Endothelial cell of umbilical vein (primary cell): ENCODE measurements at regions not wholly inside any gene's neighbourhood (a gene's known extent, or its start where the extent isn't known, plus 50 kb on each side); places are given as distances from the start of the nearest gene placed in this dataset.
"Not testable (repeated sequence)": the region's sequence is repeated elsewhere in the genome, so short reads cannot be mapped to it uniquely, and the experiment has no call there.

ENCODE experiments used
- EZH2 ChIP-seq: IDR thresholded peaks from 2 replicates; pipeline ENCODE4 v1.6.1; 2012; ENCODE audit warnings: borderline replicate concordance, low read depth, mild to moderate bottlenecking, moderate library complexity, low read length, inconsistent platforms; ENCODE audit not compliant: severe bottlenecking
- POLR2A ChIP-seq: IDR thresholded peaks from 2 replicates; pipeline ENCODE4 v1.6.1; 2012; ENCODE audit warnings: low read depth, mild to moderate bottlenecking, control low read depth, low read length
- POLR2AphosphoS5 ChIP-seq: IDR thresholded peaks from 2 replicates; pipeline ENCODE4 v1.6.1; 2012; ENCODE audit warnings: low read depth, mild to moderate bottlenecking, control low read depth, low read length, moderate library complexity; ENCODE audit not compliant: insufficient read depth
- TF ChIP-seq, protein P1 (sequence below), 2 donors: IDR thresholded peaks; 1 replicate in 1 of 2; 2 replicates in 1 of 2; pipeline ENCODE4 v1.5.1; 2011; ENCODE audit warnings: low read length in 2 of 2, mild to moderate bottlenecking in 2 of 2, moderate library complexity in 2 of 2, control low read depth in 1 of 2, inconsistent platforms in 1 of 2, low read depth in 1 of 2; ENCODE audit not compliant: insufficient read depth in 1 of 2; ENCODE audit errors: extremely low read depth in 1 of 2
- TF ChIP-seq, protein P2 (sequence below): IDR thresholded peaks from 2 replicates; pipeline ENCODE4 v1.6.1; 2011; ENCODE audit not compliant: insufficient read depth, insufficient read length

DNA sequence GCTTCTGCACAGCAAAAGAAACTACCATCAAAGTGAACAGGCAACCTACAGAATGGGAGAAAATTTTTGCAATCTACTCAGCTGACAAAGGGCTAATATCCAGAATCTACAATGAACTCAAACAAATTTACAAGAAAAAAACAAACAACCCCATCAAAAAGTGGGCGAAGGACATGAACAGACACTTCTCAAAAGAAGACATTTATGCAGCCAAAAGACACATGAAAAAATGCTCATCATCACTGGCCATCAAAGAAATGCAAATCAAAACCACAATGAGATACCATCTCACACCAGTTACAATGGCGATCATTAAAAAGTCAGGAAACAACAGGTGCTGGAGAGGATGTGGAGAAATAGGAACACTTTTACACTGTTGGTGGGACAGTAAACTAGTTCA lies 132.0 kb downstream of the ZFAND4 start:
- TF ChIP-seq, protein P1, sequence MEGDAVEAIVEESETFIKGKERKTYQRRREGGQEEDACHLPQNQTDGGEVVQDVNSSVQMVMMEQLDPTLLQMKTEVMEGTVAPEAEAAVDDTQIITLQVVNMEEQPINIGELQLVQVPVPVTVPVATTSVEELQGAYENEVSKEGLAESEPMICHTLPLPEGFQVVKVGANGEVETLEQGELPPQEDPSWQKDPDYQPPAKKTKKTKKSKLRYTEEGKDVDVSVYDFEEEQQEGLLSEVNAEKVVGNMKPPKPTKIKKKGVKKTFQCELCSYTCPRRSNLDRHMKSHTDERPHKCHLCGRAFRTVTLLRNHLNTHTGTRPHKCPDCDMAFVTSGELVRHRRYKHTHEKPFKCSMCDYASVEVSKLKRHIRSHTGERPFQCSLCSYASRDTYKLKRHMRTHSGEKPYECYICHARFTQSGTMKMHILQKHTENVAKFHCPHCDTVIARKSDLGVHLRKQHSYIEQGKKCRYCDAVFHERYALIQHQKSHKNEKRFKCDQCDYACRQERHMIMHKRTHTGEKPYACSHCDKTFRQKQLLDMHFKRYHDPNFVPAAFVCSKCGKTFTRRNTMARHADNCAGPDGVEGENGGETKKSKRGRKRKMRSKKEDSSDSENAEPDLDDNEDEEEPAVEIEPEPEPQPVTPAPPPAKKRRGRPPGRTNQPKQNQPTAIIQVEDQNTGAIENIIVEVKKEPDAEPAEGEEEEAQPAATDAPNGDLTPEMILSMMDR (IDR thresholded peaks at IDR 0.05; ENCODE audit: extremely low read depth in 1 of 2, insufficient read depth in 1 of 2, low read depth in 1 of 2, low read length in 2 of 2): not testable (repeated sequence)
- not testable (repeated sequence) for TF ChIP-seq POLR2A, POLR2AphosphoS5, EZH2
- TF ChIP-seq, protein P2, sequence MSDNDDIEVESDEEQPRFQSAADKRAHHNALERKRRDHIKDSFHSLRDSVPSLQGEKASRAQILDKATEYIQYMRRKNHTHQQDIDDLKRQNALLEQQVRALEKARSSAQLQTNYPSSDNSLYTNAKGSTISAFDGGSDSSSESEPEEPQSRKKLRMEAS: not testable (repeated sequence)
